GM04503 (cell line): ENCODE measurements at regions not wholly inside any gene's neighbourhood (a gene's known extent, or its start where the extent isn't known, plus 50 kb on each side); places are given as distances from the start of the nearest gene placed in this dataset.

Experiments used
- DNase-seq: peaks from one replicate; pipeline ENCODE4 v3.0.0-alpha.2; 2012; ENCODE audit warnings: low read depth

- no peak for DNase-seq
Measured at GRCh38 chr12:115020091-115020490, 336.1 kb upstream of the TBX3 start.

GRCh38 chr12:115017346-115017745, 333.4 kb upstream of the TBX3 start:
- DNase-seq = no peak

- no peak for DNase-seq
Measured at GRCh38 chr12:115013236-115013981, 329.4 kb upstream of the TBX3 start.

- DNase-seq = no peak
Measured at GRCh38 chr12:115012861-115013235, 328.9 kb upstream of the TBX3 start.

GRCh38 chr12:115011703-115012102, 327.7 kb upstream of the TBX3 start:
- no peak for DNase-seq

- no peak for DNase-seq
Measured at GRCh38 chr12:115010324-115010995, 326.5 kb upstream of the TBX3 start.

- no peak for DNase-seq
Measured at GRCh38 chr12:115008929-115009328, 325.0 kb upstream of the TBX3 start.

GRCh38 chr12:115004470-115005146, 320.6 kb upstream of the TBX3 start:
- DNase-seq = no peak

GRCh38 chr12:115002434-115002833, 318.5 kb upstream of the TBX3 start:
- no peak for DNase-seq

- DNase-seq = no peak
Measured at GRCh38 chr12:115001571-115002180, 317.7 kb upstream of the TBX3 start.

- DNase-seq = no peak
Measured at GRCh38 chr12:115000038-115000437, 316.1 kb upstream of the TBX3 start.

GRCh38 chr12:114998750-114999128, 314.8 kb upstream of the TBX3 start:
- DNase-seq = no peak

- DNase-seq = no peak
Measured at GRCh38 chr12:114998118-114998749, 314.3 kb upstream of the TBX3 start.

GRCh38 chr12:114996382-114996781, 312.4 kb upstream of the TBX3 start:
- no peak for DNase-seq

GRCh38 chr12:114995891-114996290, 311.9 kb upstream of the TBX3 start:
- no peak for DNase-seq

GRCh38 chr12:114993165-114993564, 309.2 kb upstream of the TBX3 start:
- no peak for DNase-seq

- no peak for DNase-seq
Measured at GRCh38 chr12:114992443-114992842, 308.5 kb upstream of the TBX3 start.

GRCh38 chr12:114990381-114990780, 306.4 kb upstream of the TBX3 start:
- DNase-seq = no peak

- DNase-seq = no peak
Measured at GRCh38 chr12:114986849-114987248, 302.9 kb upstream of the TBX3 start.

GRCh38 chr12:114986178-114986714, 302.3 kb upstream of the TBX3 start:
- no peak for DNase-seq

GRCh38 chr12:114984634-114985061, 300.7 kb upstream of the TBX3 start:
- DNase-seq = no peak

- no peak for DNase-seq
Measured at GRCh38 chr12:114982760-114983159, 298.8 kb upstream of the TBX3 start.
